ENCODE measurements at regions not wholly inside any gene's neighbourhood (a gene's known extent, or its start where the extent isn't known, plus 50 kb on each side); places are given as distances from the start of the nearest gene placed in this dataset.

DNA sequence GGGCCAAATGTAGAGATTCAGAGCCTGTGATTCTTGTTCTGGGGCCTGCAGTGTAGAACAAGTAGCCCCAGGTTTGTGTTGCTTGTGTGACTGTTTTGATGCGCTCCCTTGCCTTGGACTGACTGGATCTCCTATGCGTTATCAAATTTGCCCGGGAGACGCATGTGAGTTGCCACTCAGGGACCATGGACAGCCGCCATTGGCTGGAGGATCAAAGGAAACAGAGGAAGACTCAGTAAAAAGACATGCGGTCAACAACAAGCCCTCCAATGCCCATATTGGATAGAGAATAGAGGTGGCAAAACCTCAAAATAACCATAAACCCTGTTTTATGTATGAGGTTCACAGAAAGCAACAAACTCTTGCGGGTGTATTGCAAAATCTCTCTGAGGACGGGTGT, 327.5 kb upstream of the IGFBP7 start:
- TF ChIP-seq CTCF (IDR thresholded peaks at IDR 0.05), result no peak
- H3K27me3 ChIP-seq (ENCODE audit: control insufficient read depth in 1 of 2, insufficient read depth in 2 of 2, low read length in 2 of 2), result no peaks in the 10 kb centered on the region
- H3K4me3 Mint-ChIP-seq, result no peak overlapping the region
- DNase-seq (no peak), ATAC-seq (ENCODE audit: poor library complexity) (no peak)
- ChIA-PET POLR2A (no interaction called here), CTCF (no interaction called here)
- no peak overlapping the region for H3K4me3 ChIP-seq (ENCODE audit: low read length)
- peaks cover 0 to 6% of the 10 kb centered on the region in 2 experiments for H3K9me3 ChIP-seq (ENCODE audit: control insufficient read depth in 1 of 2, insufficient read depth in 1 of 2, low read length in 2 of 2)
- no peaks in the 10 kb centered on the region for H3K36me3 Mint-ChIP-seq (ENCODE audit: low read depth)
- H3K27ac ChIP-seq (ENCODE audit: low read depth in 1 of 2, low read length in 2 of 2), result no peak overlapping the region
- H3K27ac Mint-ChIP-seq, result no peak overlapping the region
- H3K4me1 ChIP-seq (ENCODE audit: insufficient read depth, low read length), result no peaks in the 10 kb centered on the region
- intact Hi-C loops (cut with DNase I, micrococcal nuclease), result no loop called here
- no peaks in the 10 kb centered on the region for H3K27me3 Mint-ChIP-seq
- H3K36me3 ChIP-seq (ENCODE audit: insufficient read depth, low read length), result no peaks in the 10 kb centered on the region
- no peaks in the 10 kb centered on the region for H3K4me1 Mint-ChIP-seq (ENCODE audit: low read depth)
- H3K9me3 Mint-ChIP-seq, result no peaks in the 10 kb centered on the region

DNA sequence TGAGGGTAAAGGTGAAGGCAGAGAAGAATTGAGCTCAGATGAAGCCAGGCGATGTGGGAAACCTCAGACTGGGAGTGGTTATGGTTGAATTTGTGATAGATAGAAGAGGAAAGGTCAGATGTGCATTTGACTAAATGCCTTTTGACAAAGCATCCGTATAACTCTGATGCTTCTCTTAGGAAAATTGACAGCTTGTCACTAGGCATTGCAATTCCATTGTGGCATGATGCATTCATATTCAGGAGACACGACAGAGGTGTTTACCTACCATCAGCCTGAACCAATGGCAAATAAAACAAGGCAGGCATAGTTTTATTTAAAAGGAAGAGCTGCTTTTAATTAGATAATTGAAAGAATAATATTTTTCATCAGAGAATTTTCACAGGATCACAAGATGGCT, 325.1 kb upstream of the IGFBP7 start:
- H3K4me1 ChIP-seq (ENCODE audit: insufficient read depth, low read length), result no peaks in the 10 kb centered on the region
- intact Hi-C loops (cut with DNase I, micrococcal nuclease), result no loop called here
- H3K9me3 ChIP-seq (ENCODE audit: control insufficient read depth in 1 of 2, insufficient read depth in 1 of 2, low read length in 2 of 2), result peaks cover 0 to 2% of the 10 kb centered on the region in 2 experiments
- H3K27me3 ChIP-seq (ENCODE audit: control insufficient read depth in 1 of 2, insufficient read depth in 2 of 2, low read length in 2 of 2), result no peaks in the 10 kb centered on the region
- Mint-ChIP-seq H3K27me3 (peaks cover 4% of the 10 kb centered on the region), H3K4me3 (no peak overlapping the region), H3K36me3 (ENCODE audit: low read depth) (no peaks in the 10 kb centered on the region), H3K27ac (no peak overlapping the region), H3K9me3 (no peaks in the 10 kb centered on the region), H3K4me1 (ENCODE audit: low read depth) (no peaks in the 10 kb centered on the region)
- no peak for ATAC-seq (ENCODE audit: poor library complexity)
- H3K36me3 ChIP-seq (ENCODE audit: insufficient read depth, low read length), result no peaks in the 10 kb centered on the region
- TF ChIP-seq CTCF (IDR thresholded peaks at IDR 0.05), result no peak
- no peak overlapping the region for H3K27ac ChIP-seq (ENCODE audit: low read depth in 1 of 2, low read length in 2 of 2)
- ChIA-PET CTCF (no interaction called here), POLR2A (no interaction called here)
- no peak overlapping the region for H3K4me3 ChIP-seq (ENCODE audit: low read length)
- DNase-seq, result no peak

DNA sequence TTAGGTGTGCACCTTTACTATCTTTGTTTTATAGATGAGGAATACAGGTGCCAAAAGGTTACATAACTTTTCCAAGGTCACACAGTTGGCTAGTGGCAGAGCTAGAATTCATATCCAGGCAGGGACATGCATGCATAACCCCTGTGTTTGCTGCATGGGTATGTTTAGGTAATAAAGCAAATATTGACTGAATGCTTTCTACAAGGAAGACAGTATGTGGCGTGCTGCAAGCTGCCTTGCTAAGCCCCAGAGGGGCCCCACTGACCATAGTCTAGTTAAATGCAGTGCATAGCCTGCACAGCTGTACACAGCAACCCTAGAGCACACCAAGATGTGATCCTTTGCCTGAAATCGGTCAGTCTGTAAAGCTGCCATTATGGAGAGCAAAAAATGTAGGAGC, 320.5 kb upstream of the IGFBP7 start:
- Mint-ChIP-seq H3K4me3 (no peak overlapping the region), H3K27ac (no peak overlapping the region), H3K9me3 (no peaks in the 10 kb centered on the region), H3K4me1 (ENCODE audit: low read depth) (no peaks in the 10 kb centered on the region), H3K27me3 (peaks cover 4% of the 10 kb centered on the region), H3K36me3 (ENCODE audit: low read depth) (no peaks in the 10 kb centered on the region)
- intact Hi-C loops (cut with DNase I, micrococcal nuclease), result no loop called here
- no peak overlapping the region for H3K27ac ChIP-seq (ENCODE audit: low read depth in 1 of 2, low read length in 2 of 2)
- H3K36me3 ChIP-seq (ENCODE audit: insufficient read depth, low read length), result no peaks in the 10 kb centered on the region
- H3K4me3 ChIP-seq (ENCODE audit: low read length), result no peak overlapping the region
- no peaks in the 10 kb centered on the region for H3K4me1 ChIP-seq (ENCODE audit: insufficient read depth, low read length)
- ChIA-PET POLR2A (no interaction called here), CTCF (no interaction called here)
- TF ChIP-seq CTCF (IDR thresholded peaks at IDR 0.05), result no peak
- no peak for ATAC-seq (ENCODE audit: poor library complexity)
- no peaks in the 10 kb centered on the region for H3K27me3 ChIP-seq (ENCODE audit: control insufficient read depth in 1 of 2, insufficient read depth in 2 of 2, low read length in 2 of 2)
- H3K9me3 ChIP-seq (ENCODE audit: control insufficient read depth in 1 of 2, insufficient read depth in 1 of 2, low read length in 2 of 2), result no peaks in the 10 kb centered on the region
- no peak for DNase-seq

All from CD4-positive, alpha-beta T cell (primary cell).